ENCODE measurements at regions not wholly inside any gene's neighbourhood (a gene's known extent, or its start where the extent isn't known, plus 50 kb on each side); places are given as distances from the start of the nearest gene placed in this dataset.

DNA sequence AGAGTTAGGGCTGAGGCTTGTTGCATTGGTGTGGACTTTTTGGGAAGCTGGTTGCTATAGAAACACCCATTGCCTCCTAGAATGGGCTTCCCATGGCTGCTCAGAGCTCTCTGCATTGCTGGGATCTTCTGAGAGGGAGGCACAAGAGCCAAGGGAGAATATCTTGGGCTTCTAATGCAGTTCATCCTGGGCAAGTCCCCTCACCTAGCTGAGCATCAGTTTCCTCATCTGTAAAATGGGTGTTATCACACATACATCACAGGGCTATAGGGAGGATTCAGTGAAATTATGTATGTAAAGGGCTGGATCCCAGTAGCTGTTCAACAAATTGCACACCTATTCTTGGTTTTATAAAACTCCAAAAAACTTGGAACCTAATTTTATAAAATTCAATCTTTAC is 106.1 kb upstream of the ALDH1B1 start:
- no peak for DNase-seq (ENCODE audit: low read depth, low spot score)

DNA sequence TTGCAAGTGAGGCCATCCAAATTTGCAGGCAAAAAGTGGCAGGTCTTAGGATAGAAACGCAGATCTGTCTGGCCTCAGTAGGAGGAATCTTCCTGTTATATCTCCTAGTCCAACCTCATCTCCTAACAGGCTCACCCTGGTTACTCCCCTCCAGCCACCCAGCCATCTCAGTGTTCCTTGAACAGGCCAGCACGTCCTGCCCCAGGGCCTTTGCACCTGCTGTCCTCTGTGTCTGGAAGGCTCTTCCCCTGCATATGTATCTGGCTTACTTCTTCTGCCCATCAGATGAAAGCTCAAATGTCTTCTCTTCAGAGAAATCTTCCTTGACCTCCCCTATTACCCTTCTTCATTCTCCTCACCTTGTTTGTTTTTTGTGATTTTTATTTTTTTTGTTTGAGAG is 107.3 kb upstream of the ALDH1B1 start:
- DNase-seq (ENCODE audit: low read depth, low spot score): no peak

DNA sequence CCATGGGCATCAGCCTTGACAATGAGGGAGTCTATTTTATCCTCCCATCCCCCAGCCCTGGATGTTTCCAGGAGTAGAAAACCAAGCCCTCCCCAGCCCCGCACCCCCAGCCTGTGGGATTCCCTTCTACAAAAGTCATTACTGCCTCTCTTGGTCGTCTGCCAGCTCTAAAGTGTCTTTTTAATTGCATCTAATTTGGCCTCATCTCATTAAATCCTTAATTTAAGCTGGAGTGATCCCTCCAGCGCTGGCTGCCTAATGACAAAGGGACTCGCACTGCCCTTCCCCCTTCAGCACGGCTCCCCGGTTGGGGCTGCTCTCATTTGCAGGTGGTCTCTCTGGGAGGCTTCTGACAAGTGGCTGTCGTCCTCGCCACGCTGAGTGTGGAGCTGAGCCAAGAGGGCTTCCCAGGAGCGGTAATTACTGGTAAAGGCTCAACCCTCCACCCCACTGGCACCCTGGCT is 107.9 kb upstream of the ALDH1B1 start:
- no peak for DNase-seq (ENCODE audit: low read depth, low spot score)

DNA sequence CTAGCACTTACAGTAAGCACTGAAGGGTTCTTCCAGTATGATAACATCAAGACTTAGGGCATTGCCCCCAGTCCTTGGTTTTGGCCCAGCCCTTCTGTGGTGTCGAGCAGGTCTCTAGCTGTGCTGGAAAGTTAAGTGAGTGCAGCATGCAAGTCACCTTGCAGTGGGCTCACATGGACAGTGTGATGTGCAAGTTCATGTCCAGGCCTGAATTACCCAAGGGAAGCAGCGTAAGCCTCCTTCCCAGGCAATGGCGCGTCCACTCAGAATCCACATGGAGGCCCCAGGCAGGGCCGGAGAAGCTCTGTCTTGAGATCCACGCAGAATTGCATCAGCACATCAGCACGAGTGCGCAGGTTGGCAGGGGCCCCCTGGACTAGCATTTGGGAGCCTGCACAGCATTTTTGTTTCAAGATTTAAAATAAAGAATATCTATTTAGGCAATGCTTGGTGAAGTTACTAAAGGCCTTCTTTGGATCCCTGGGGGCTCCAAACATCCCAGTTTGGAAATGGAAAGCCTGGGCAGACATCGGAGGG is 108.4 kb upstream of the ALDH1B1 start:
- DNase-seq (ENCODE audit: low read depth, low spot score): no peak

DNA sequence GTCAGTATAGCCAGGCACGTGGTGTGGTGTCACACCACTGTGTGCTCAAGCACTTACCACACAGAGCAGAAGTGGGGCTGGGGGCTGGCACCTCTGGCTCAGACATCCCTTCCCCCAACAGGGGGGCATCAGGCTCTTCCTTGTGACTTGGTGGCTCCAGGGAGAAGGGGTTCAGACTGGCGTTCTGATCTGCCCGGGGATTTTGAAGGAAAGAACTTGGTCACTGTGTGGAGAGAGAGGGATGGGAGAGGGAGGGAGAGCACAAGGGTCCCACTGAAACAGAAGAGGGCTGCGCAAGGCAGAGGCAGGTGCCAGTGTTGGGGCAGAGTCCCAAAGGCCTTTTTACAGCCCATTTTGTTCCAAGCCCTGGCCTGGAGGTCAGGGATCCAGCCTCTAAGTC is 109.7 kb upstream of the ALDH1B1 start:
- DNase-seq (ENCODE audit: low read depth, low spot score): no peak

DNA sequence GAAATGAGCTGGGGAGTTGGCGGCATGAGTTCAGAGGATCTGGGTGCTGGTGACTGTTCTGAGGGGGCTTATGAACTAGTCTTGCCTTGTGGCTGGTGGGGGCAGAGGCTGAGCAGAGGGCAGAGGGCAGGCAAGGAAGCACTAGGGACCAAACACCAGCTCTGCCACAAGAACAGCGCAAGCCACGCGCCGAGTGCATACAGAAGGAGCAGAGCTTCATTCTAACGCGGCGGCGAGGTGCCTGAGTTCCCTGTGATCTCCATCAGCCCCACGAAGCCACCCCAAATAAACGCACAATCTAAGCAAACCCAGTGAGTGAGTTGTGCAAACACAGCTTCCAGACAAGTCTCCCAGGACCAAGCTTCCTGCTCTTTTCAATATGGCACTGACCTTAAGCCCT is 110.6 kb upstream of the ALDH1B1 start:
- no peak for DNase-seq (ENCODE audit: low read depth, low spot score)

DNA sequence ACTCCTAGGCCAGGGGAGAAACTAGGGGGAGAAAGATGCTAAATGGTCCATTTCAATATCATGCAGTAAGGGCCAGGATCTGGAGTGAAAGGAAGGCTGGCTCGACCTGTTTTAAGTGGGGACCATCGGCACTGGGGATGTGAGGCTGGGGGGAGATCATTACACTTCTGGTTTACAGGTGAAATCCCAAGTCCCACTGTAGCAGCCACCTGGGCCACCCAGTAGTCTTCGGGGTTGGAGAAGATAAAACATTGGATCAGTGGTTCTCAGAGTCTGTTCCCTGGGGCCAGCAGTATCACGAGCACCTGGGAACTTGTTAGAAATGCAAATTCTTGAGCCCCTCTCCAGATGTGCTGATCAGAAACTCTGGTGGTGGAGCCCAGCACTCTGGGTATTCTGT is 111.3 kb upstream of the ALDH1B1 start:
- no peak for DNase-seq (ENCODE audit: low read depth, low spot score)

DNA sequence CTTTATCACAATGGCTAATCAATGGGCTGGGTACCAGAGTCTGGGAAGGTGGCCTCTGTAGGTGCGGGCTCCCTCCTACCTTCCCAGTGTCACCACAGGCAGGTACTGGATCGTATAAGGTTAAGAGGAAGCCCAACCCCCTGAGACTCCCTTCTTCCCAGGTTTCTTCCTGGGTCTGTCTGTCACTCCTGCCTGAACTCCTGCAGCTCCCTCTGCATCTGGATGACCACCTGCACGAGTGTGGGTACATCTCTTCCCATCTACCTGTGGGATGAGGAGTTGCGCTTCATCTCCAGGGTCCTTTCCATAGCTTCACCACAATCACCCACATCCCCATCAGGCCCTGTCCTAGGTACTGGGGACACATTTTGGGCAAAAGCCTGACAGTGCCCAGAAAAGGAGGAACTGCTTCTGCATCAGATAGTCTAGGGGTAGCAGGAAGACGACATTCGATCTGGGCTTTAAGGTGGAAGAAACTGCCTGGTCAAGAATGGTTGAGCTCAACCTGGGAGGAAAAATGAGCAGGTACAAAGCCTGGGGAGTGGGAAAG is 112.2 kb upstream of the ALDH1B1 start:
- DNase-seq (ENCODE audit: low read depth, low spot score): no peak

DNA sequence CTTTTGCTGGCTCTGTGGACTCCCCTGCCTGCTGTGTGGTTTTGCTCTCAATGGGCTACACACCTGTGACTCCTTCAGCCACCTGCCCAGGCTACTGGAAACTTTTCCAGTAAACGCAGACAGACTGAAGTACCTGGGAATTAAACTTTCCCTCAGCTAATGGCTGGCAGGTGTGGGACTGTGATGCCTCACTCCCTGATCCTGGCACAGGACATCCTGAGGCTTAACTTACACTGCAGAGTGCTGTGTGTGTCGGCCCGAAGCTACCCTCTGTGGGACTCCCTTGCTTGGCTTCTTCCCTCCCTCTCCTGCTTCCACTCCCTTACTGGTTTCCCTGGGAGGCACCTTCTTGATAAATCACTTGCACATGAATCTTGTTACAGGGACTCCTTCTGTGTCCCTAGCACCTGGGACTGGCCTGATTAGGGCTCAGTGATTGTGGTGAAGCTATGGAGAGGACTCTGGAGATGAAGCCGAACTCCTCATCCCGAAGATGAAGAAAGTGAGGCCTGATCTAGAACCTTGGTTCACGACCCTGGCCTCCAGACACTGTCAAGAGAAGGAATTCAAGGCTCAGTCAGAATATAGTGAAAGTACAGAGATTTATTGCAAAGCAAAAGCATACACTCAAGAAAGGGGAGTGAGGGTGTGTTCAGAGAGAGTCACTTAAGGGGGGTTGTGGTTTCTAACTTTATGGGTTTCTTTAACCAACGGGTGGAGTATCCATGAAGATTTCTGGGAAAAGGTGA is 113.4 kb upstream of the ALDH1B1 start:
- DNase-seq (ENCODE audit: low read depth, low spot score): no peak

DNA sequence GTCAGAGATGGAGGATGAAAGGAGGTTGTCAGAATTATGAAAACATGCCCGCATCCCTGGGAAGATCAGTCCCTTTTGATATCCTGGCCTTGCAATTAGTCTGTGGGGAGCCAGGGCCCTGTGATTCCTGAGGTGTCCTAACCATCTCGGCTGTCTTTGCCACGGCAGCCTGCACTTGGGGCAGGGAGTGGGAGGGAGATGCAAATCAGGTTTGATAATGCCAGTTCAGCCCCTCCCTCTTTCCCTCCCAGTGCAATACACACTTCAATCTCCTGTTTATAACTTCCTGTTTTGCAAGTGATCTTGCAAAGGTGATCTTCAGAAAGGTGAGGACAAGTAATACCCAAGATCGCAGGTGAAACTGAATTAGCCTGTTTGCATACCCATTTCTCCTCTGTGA is 114.0 kb upstream of the ALDH1B1 start:
- DNase-seq (ENCODE audit: low read depth, low spot score): no peak

DNA sequence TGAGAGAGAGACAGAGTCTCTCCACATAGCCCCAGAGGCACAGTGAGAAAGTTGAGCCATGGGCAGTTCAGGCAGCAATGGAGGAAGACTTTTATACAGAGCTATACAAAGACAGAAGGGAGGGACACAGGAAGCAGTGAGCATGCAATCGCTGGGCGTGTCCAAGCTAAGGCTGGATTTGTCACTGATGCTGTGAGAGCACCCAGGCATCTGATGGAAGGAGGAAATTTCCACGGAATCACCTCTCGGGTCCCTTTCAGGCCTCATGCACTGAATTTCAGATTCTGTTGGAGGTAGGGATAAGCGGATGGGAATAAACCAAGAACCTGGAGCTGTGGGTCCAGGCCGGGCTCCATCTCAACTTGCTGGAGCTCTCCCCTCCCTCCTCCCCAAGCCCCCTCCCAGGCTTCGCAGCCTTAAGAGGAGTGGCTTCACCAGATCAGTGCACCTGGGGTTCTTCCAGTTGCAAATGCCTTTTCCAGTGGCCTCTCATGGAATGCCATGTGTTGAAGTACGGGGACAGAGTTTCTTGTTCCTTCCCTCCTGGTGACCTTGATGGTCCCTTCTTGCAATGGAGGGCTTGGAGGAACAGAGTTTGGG is 114.8 kb upstream of the ALDH1B1 start:
- DNase-seq (ENCODE audit: low read depth, low spot score): no peak

DNA sequence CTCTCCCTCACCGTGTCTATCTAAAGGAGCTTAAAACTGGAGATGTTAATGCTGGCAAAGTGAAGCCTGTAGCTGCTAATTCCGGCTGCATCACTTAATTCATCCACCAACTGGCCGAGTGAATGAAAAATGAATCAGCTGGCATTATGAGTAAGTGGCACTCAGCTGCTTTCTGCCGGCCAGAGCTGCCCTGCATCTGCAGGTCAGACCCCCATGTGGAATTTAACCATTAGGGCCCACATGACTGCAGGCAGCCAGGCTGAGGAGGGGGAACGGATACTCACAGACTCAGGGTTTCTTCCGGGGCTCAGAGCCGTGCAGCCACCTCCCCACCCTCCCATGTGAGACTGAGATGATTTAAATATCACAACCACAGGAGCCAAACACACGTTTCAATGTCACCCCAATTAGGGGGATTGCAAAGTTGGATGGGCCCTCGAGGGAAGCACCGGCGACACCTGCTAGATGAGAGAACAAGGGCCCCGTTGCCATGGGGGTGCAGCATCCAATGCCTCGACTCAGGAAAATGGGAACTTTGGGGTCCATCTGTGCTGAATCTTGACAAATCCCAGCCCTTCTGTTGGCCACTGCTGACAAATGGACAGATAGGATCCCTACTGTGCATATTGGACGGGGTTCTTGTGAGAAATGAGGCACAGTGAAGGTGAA is 115.6 kb upstream of the ALDH1B1 start:
- DNase-seq (ENCODE audit: low read depth, low spot score): no peak

DNA sequence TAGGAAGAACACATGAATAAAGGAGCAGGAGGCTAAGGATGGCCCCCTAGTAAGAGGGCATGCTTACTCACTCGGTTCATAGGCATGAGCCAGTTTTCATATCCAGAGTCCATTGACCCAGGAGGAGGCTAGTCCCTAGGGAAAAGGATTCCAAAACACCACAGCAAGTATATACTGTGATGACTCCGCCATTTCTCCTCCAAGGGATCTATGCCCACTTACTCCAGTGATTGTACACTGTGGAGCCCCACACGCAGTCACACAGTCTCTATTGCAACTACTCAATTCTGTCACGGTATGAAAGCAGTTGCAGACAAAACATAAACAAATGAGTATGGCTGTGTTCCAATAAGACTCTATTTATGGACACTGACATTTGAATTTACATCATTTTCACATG is 117.7 kb upstream of the ALDH1B1 start:
- peak; percentile 24 for DNase-seq (ENCODE audit: low read depth, low spot score)

DNA sequence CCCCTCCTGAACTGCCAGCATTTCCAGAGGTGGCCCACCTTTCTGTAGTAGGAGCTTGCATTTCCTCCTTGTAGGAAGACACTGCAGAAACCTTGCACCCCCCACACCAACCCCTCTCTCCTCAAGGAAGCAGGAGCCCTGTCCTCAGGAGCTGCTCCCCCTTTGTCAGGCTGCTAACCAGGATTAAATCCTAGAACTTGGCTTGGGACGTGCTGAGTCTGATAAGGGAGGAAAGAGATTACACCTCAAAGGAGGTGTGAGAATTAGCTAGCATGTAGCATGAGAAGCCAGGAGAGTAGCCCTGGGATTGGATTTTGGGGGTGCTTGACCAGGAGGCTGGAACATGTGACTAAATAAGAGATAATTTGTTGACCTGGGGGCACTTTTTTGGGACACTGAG is 119.8 kb upstream of the ALDH1B1 start:
- no peak for DNase-seq (ENCODE audit: low read depth, low spot score)

DNA sequence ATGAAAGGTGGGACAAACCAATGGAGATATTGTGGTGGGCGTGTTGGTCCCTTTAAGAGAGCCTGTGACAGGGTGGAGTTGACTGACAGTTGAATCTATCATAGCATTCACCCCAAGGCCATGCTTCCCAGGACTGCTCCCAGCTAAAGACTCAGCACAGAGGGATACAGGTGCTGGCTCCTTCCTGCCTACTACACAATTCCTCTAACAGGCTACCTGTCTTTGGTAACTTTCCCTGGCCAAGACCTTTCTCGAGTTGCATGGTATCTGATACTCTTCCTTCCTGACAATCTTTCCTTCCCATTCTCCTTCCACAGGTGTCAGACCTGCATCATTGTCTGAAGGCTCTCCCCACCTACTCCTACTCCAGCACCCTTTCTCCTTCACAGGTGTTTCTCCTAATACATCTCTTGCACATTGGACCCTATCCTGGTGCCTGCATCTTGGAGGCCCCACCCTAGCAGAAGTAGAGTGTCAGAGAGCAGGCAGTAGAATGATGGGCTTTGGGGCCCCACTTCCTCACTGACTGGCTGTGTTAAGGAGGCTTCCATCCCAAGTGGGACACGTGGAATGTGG is 120.7 kb upstream of the ALDH1B1 start:
- no peak for DNase-seq (ENCODE audit: low read depth, low spot score)

DNA sequence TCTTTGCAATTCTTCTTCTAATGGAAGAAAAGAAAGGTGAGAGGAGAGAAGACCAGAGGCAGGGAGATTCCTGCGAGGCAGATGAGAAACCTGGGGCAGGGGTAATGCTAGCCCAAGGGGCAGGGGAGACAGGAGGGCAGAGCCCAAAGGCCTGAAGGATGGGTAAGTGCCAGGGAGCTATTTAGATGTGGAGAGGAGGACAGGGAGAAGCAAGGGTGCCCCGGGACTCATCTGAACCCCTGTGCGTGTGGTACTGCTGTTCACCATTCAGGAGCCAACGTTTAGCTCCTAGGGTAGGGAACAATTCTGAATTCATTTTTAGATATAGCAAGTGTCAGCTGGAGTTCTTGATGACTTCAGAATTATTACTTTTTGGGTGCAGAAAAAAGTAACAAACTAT is 122.7 kb upstream of the ALDH1B1 start:
- DNase-seq (ENCODE audit: low read depth, low spot score): no peak

DNA sequence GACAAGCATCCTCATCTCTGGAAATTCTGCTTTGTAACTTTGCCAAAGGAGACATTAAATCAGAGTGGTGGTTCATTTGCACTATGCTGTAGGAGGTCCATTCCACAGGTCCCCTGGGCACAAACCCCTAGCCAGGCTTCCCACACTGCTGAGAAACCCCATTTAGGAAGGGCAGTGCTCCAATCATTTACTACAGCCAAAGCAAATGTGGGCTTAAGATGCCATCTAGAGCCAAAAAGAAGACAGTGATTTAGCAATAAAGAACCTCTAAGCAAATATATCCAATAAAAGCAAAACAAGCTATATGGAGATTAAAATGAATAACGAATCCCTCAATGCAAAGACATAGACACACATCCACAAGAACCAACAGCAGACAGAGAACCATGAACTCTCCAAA is 129.0 kb upstream of the ALDH1B1 start:
- peak; percentile 9 for DNase-seq (ENCODE audit: low read depth, low spot score)

DNA sequence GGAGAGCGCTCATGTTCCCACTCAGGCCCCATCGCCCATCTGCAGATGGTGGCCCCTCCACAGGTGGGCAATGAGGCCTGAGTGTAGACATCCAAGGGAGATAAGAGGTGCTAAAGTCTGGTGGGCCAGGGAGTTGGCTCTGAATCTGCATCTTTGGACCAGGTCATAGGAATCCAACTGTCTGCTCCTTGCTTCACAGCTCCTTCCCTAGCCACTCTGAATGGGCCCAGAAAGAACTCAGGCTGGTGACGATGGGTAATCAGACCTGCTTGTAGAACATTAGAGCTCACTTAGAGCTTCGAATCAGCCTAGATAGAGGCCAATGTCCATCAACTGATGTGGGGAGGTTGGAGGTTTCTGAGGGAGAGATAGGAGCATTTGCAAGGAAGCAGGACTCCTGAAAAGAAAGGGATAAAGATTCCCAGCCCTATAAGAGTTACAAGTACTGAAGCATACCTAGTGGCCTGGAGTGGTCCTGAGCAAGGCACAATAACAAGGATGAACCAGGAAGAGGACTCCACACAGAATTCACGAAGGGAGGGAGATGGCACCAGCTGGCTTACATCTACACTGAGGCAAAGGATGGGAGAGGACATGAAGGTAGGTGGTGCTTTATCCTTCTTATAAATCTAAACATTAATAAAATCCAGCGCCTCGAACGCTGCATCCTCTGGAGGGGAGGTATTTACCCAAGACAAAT is 132.8 kb upstream of the ALDH1B1 start:
- DNase-seq (ENCODE audit: low read depth, low spot score): no peak

DNA sequence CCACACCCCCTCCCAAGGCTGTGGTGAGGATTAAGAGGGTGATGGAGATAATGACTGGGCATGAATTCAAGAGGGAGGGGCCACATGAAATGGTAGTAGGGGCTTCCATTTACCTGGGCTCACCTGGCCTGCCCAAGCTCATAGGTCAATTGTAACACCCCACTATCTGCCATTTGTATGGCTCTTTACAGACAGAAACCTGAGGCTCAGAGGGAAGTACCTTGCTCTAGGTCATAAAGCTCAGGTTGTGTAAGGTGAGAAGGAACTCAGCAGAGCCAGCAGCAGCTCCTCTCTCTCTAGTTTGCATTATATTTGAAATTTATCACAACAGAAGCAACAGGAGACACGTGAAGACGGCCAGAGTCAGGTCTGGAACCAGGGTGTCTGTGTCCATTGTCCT is 133.4 kb upstream of the ALDH1B1 start:
- no peak for DNase-seq (ENCODE audit: low read depth, low spot score)

DNA sequence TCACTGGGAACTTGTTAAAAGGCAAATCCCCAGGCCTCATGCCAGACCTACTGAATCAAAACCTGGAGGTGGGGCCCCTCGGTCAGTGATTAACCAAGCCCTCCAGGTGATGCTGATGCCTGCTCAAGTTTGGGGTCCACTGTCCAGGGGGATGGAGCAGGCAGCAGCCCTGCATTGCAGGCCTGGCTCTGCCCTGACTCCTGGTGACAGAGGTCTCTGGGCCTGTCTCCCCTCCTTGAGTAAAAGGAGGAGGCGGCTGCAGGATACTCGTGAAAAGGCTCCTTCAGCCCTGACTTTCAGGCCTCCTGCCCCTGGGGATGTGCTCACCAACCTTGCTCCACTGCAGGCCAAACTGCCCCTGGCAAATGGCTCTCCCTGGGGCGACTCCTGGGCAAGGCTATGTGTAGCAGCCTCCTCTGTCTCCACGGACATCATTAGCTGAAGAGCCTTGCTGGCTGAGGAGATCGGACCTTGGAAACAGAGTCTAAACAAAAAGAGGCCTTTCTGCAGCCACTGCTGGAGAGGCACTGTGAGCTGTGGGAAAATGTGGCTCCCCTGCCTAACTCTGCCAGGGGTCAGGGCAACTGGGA is 134.8 kb upstream of the ALDH1B1 start:
- DNase-seq (ENCODE audit: low read depth, low spot score): no peak

DNA sequence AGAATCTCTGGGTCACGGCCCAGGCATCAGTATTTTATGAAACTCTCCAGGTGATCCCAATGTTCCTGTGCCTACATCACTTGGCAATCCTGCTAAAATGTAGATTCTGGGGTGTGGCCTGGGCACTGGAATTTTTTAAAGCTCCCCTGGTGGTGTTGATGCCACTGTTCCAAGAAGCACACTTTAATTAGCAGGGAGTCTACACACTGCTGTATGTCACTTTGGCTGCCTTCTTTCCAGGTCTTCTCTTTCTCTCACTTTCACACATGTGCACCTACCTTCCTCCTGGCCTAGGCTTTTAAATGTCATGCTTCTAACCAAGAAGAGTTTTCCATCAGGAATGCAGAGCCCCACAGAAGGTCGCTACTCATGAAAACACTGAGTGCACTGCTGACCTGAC is 136.0 kb upstream of the ALDH1B1 start:
- DNase-seq (ENCODE audit: low read depth, low spot score): no peak

All from smooth muscle cell of the brain vasculature (primary cell).